Transverse colon (tissue), 4 donors: ENCODE measurements at regions not wholly inside any gene's neighbourhood (a gene's known extent, or its start where the extent isn't known, plus 50 kb on each side); places are given as distances from the start of the nearest gene placed in this dataset.

Source experiments
- DNase-seq: peaks from one replicate; pipeline ENCODE4 v3.0.0-alpha.2; 2019
- H3K27ac ChIP-seq, 4 donors: fragments of 200-600 bp; sonication (generic); 2 replicates each; pipeline ENCODE4 v1.5.1; 2016 to 2018; ENCODE audit warnings: inconsistent platforms in 4 of 4
- H3K27me3 ChIP-seq: fragments of 200-600 bp; sonication (generic); 2 replicates; pipeline ENCODE4 v1.5.1; 2017; ENCODE audit warnings: inconsistent platforms
- H3K36me3 ChIP-seq, 4 donors: fragments of 200-600 bp; sonication (generic); 2 replicates each; pipeline ENCODE4 v1.5.1; 2017 to 2019; ENCODE audit warnings: inconsistent platforms in 4 of 4
- H3K4me1 ChIP-seq, 4 donors: fragments of 200-600 bp; sonication (generic); 2 replicates each; pipeline ENCODE4 v1.5.1; 2017 to 2020; ENCODE audit warnings: inconsistent platforms in 4 of 4
- H3K4me3 ChIP-seq, 4 donors: fragments of 200-600 bp; sonication (generic); 1 replicate in 1 of 4; 2 replicates in 3 of 4; pipeline versions ENCODE4 v1.5.1 to v1.6.1; 2017 to 2019; ENCODE audit warnings: inconsistent platforms in 4 of 4
- H3K9me3 ChIP-seq, 2 donors: fragments of 200-600 bp; sonication (generic); 2 replicates each; pipeline ENCODE4 v1.5.1; 2017 to 2019; ENCODE audit warnings: inconsistent platforms in 2 of 2
- CTCF ChIP-seq, 5 experiments: fragments of 200-600 bp in 3 of 5; fragments of 450-650 bp in 2 of 5; sonication (generic) in 3 of 5; IDR thresholded peaks; 1 replicate in 2 of 5; 2 replicates in 3 of 5; pipeline ENCODE4 v1.5.1; 2016 to 2017; ENCODE audit warnings: antibody characterized with exemption in 5 of 5, inconsistent platforms in 3 of 5, mild to moderate bottlenecking in 2 of 5, moderate library complexity in 1 of 5
- EP300 ChIP-seq: sonication (generic); formaldehyde crosslinking; IDR thresholded peaks from one replicate; pipeline ENCODE4 v1.6.1; 2017; ENCODE audit warnings: antibody characterized with exemption, low read depth
- POLR2A ChIP-seq: fragments of 450-650 bp; IDR thresholded peaks from one replicate; pipeline ENCODE4 v1.6.1; 2016; ENCODE audit warnings: antibody characterized with exemption, mild to moderate bottlenecking, moderate library complexity
- POLR2AphosphoS5 ChIP-seq, 3 donors: sonication (generic); formaldehyde crosslinking; IDR thresholded peaks; one replicate each; pipeline ENCODE4 v1.6.1; 2016; ENCODE audit warnings: antibody characterized with exemption in 3 of 3
- WGBS, 2 donors: methylation state at CpG; one replicate each; pipeline ENCODE4 v1.1.5; 2018; ENCODE audit warnings: low coverage in 1 of 2; 5-methylcytosine and 5-hydroxymethylcytosine counted together
- in situ Hi-C, 4 donors: fragments of 200-750 bp; cut with MboI; loops; one replicate each; pipeline versions ENCODE4 v1.15.0 to v1.15.1; 2017; ENCODE audit warnings: low sequenced_read_pairs in 3 of 4, low pct_ligation_motif_present in 1 of 4, low pct_unique_long_range_greater_than_20kb in 1 of 4
- intact Hi-C: fragments of 100-400 bp; cut with DNase I; formaldehyde crosslinking; loops from one replicate; pipeline ENCODE4 v1.15.1; 2023; ENCODE audit warnings: low total_unique reads

DNA sequence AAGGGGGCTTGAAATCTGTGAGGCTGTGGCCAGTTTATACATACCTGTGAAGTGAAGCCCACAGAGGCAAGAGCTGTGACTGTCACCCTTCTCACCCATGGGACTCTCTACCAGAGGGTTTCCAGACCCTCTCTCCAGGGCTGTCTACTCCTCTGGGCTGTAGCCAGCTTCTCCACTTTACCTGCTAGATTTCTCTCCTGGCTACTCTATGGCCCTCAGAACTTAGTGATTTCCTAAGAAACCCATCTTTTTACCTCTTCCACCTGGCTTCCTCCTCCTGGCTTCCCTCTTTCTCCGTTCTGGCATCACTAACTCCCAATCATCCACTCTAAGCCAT, 78.0 kb downstream of the SEC61B start:
- intact Hi-C loops = no loop called here
- Histone ChIP-seq H3K27ac (no peak overlapping the region), H3K4me3 (no peak overlapping the region), H3K36me3 (no peaks in the 10 kb centered on the region), H3K4me1 (no peaks in the 10 kb centered on the region), H3K27me3 (no peaks in the 10 kb centered on the region), H3K9me3 (no peaks in the 10 kb centered on the region)
- TF ChIP-seq POLR2A (no peak), CTCF (IDR thresholded peaks at IDR 0.05) (no peak), POLR2AphosphoS5 (IDR thresholded peaks at IDR 0.05) (no peak), EP300 (no peak)
- no peak for DNase-seq
- 0% methylated on average over 1 of the region's 1 CpG for WGBS, 2 donors
- in situ Hi-C loops = no loop called here

- intact Hi-C loops = no loop called here
- WGBS, 2 donors = 63 to 81% methylated on average over 3 of the region's 3 CpGs
These were observed 78.5 kb downstream of the SEC61B start for GRCh38 chr9:99300603-99301002.

GRCh38 chr9:99303177-99303576, 81.1 kb downstream of the SEC61B start:
- Histone ChIP-seq H3K36me3 (no peaks in the 10 kb centered on the region), H3K27ac (no peak overlapping the region), H3K27me3 (no peaks in the 10 kb centered on the region), H3K4me1 (no peaks in the 10 kb centered on the region), H3K9me3 (no peaks in the 10 kb centered on the region), H3K4me3 (no peak overlapping the region)
- intact Hi-C loops (no loop called here), in situ Hi-C loops (no loop called here)
- TF ChIP-seq POLR2A (no peak), EP300 (no peak), CTCF (IDR thresholded peaks at IDR 0.05) (no peak), POLR2AphosphoS5 (IDR thresholded peaks at IDR 0.05) (no peak)
- no peak for DNase-seq
- 73 to 75% methylated on average over 6 of the region's 6 CpGs for WGBS, 2 donors

More at GRCh38 chr9:99300603-99301002, 78.5 kb downstream of the SEC61B start:
- no peak overlapping the region for H3K27ac ChIP-seq
- H3K36me3 ChIP-seq = no peaks in the 10 kb centered on the region
- H3K4me3 ChIP-seq = no peak overlapping the region
- no peak for TF ChIP-seq CTCF (IDR thresholded peaks at IDR 0.05)
- TF ChIP-seq POLR2A = no peak
- no peak for TF ChIP-seq POLR2AphosphoS5 (IDR thresholded peaks at IDR 0.05)
- TF ChIP-seq EP300 = no peak
- DNase-seq = no peak
- H3K9me3 ChIP-seq = no peaks in the 10 kb centered on the region
- in situ Hi-C loops = no loop called here
- no peaks in the 10 kb centered on the region for H3K4me1 ChIP-seq
- no peaks in the 10 kb centered on the region for H3K27me3 ChIP-seq

DNA sequence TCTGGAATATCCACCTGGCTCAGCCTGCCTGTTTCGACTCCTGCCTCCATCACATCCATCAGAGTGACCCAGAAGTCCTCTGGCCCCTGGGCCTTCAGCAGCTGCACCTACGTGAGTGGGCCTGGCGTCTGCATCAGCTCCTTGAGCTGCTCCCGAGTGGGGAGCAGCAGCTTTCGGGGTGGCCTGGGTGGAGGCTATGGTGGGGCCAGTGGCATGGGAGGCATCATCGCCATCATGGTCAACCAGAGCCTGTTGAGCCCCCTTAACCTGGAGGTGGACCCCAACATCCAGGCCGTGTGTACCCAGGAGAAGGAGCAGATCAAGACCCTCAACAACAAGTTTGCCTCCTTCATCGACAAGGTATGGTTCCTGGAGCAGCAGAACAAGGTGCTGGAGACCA, 83.0 kb downstream of the SEC61B start:
- no peak overlapping the region for H3K27ac ChIP-seq
- no peaks in the 10 kb centered on the region for H3K9me3 ChIP-seq
- no peak for DNase-seq
- H3K36me3 ChIP-seq = no peaks in the 10 kb centered on the region
- H3K4me1 ChIP-seq = no peaks in the 10 kb centered on the region
- no peaks in the 10 kb centered on the region for H3K27me3 ChIP-seq
- in situ Hi-C loops (no loop called here), intact Hi-C loops (no loop called here)
- no peak for TF ChIP-seq POLR2AphosphoS5 (IDR thresholded peaks at IDR 0.05)
- no peak for TF ChIP-seq CTCF (IDR thresholded peaks at IDR 0.05)
- no peak for TF ChIP-seq EP300
- no peak for TF ChIP-seq POLR2A
- WGBS, 2 donors = 88% methylated on average over 8 of the region's 8 CpGs; no CpG with 5 or more reads in 1 of the 2 donors
- H3K4me3 ChIP-seq = no peak overlapping the region
